HUES48 (cell line): ENCODE measurements at regions not wholly inside any gene's neighbourhood (a gene's known extent, or its start where the extent isn't known, plus 50 kb on each side); places are given as distances from the start of the nearest gene placed in this dataset.

ENCODE experiments used
- H3K27ac ChIP-seq: one replicate; pipeline ENCODE4 v1.7.0; 2013; ENCODE audit warnings: low read depth, low read length, inconsistent platforms
- H3K27me3 ChIP-seq: 2 replicates; pipeline ENCODE4 v1.6.1; 2013; ENCODE audit warnings: mild to moderate bottlenecking, low read length; ENCODE audit not compliant: control insufficient read depth, insufficient read depth
- H3K36me3 ChIP-seq: 2 replicates; pipeline ENCODE4 v1.6.1; 2013; ENCODE audit warnings: low read length; ENCODE audit not compliant: control insufficient read depth, insufficient read depth
- H3K4me1 ChIP-seq: 2 replicates; pipeline ENCODE4 v1.6.1; 2013; ENCODE audit warnings: mild to moderate bottlenecking, low read length; ENCODE audit not compliant: control insufficient read depth, insufficient read depth
- H3K4me3 ChIP-seq: 2 replicates; pipeline ENCODE4 v1.5.1; 2013; ENCODE audit warnings: mild to moderate bottlenecking, low read depth, low read length
- H3K9ac ChIP-seq: 2 replicates; pipeline ENCODE4 v1.6.1; 2013; ENCODE audit warnings: mild to moderate bottlenecking, low read depth, low read length, moderate library complexity
- H3K9me3 ChIP-seq: 2 replicates; pipeline ENCODE4 v1.6.1; 2013; ENCODE audit warnings: low read length; ENCODE audit not compliant: control insufficient read depth, insufficient read depth

DNA sequence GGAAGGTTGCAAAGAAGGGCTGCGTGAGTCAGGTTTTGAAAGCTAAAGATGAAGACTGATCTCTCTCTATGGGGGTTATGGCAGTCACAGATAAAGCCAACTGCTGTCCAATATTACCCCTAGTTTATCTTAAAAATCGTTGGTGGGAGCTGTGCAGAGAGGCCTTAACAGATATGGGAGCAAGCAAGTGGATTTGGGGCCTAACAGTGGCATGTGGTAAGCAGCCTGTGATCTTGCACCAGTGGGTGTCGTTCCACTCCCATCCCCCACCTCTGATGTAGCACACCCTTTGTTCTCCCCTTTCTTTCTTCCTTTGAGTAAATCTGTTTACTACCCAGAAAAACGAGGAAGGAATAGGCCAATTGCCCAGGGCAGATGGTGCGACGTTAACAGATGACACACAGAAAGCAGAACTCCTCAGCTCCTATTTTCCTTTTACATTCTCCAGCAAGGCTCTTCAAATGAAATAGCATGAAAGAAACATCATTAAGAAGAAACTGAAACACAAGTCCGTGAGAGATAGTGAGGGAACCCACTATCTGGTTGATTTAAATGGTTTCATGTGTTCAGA, 274.1 kb upstream of the CITED2 start:
- Histone ChIP-seq H3K9me3 (no peaks in the 10 kb centered on the region), H3K9ac (no peak overlapping the region), H3K27ac (no peak overlapping the region), H3K36me3 (no peaks in the 10 kb centered on the region), H3K27me3 (no peaks in the 10 kb centered on the region), H3K4me1 (peaks cover 8% of the 10 kb centered on the region), H3K4me3 (no peak overlapping the region)

DNA sequence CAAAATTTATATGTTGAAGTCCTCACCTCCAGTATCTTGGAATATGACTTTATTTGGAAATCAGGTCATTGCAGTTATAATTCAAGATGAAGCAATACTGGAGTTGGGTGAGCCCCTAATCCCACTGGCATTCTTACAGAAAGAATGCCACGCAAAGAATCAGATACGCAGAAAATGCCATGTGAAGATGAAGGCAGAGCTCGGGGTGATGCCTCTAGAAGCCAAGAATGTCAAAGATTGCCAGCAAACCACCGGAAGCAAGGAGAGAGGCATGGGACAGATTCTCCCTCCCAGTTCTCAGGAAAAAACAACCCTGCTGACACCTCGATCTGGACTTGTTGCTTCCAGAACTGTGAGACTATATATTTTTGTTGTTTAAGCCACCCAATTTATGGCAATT, 273.4 kb upstream of the CITED2 start:
- Histone ChIP-seq H3K4me3 (no peak overlapping the region), H3K9me3 (no peaks in the 10 kb centered on the region), H3K27ac (no peak overlapping the region), H3K27me3 (no peaks in the 10 kb centered on the region), H3K9ac (no peak overlapping the region), H3K4me1 (peaks cover 4% of the 10 kb centered on the region; the same call in 1 of the 2 replicates), H3K36me3 (no peaks in the 10 kb centered on the region)

DNA sequence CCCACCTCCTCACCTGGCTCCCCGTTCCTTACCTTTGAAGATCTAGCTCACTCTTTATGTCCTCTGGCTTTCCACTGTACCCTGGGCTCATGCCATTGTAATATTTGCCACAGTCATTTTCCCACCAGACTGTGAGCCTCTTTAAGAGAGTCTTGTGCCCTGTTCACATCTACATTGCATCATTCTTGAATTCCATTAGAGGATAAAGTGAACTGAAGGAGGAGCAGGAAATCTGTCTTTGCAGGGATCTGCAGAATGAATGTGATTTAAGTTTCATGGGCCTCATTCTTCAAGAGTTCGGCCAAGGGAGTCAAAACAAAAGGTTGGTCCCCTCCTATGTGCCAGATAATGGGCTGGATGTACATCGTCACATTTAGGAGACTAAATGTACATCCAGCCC, 272.6 kb upstream of the CITED2 start:
- Histone ChIP-seq H3K4me3 (no peak overlapping the region), H3K9me3 (no peaks in the 10 kb centered on the region), H3K4me1 (peaks cover 4% of the 10 kb centered on the region; the same call in 1 of the 2 replicates), H3K27ac (no peak overlapping the region), H3K36me3 (no peaks in the 10 kb centered on the region), H3K9ac (no peak overlapping the region), H3K27me3 (no peaks in the 10 kb centered on the region)

DNA sequence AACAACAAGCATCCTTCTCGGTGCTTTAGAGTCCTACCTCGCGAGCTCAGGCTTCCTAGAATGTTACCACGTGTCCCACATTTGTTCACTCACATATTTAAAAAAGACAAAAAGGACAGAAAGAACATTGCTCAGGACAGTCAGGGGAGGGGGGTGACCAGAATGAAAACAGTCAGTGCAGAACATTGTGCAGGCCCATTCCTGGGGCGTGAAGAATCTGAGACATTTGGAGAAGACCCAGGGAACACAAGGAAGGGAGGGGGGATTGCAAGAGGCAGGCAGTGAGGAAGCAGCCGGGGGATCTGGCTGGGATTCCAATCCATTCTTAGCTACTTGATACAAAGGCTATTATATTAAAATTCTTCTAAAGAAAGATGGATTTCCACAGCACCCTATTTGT, 270.4 kb upstream of the CITED2 start:
- Histone ChIP-seq H3K9ac (no peak overlapping the region), H3K4me3 (no peak overlapping the region), H3K4me1 (peaks cover 4% of the 10 kb centered on the region; the same call in 1 of the 2 replicates), H3K36me3 (no peaks in the 10 kb centered on the region), H3K27ac (no peak overlapping the region), H3K9me3 (no peaks in the 10 kb centered on the region), H3K27me3 (no peaks in the 10 kb centered on the region)

DNA sequence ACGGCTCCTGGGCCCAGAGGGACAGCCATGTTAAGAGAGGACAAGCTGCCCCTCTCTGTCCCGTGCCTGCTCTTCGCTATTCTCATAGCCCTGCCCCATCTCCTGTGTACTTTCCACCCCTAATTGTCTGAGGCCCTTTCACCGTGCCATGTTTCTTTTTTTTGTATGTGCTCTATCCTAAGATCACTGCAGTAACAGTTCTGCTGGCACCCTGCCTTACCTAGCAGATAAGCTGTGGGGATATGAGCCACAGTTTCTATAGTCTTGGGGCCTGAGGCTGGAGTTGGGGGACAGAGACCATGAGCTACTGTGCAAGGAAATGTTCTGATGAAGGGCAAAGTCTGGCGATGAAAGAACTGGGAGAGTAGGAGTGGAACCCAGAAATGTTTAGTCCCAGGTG, 269.5 kb upstream of the CITED2 start:
- Histone ChIP-seq H3K36me3 (no peaks in the 10 kb centered on the region), H3K4me3 (no peak overlapping the region), H3K9me3 (no peaks in the 10 kb centered on the region), H3K27me3 (no peaks in the 10 kb centered on the region), H3K9ac (no peak overlapping the region), H3K27ac (no peak overlapping the region), H3K4me1 (peaks cover 4% of the 10 kb centered on the region; the same call in 1 of the 2 replicates)

DNA sequence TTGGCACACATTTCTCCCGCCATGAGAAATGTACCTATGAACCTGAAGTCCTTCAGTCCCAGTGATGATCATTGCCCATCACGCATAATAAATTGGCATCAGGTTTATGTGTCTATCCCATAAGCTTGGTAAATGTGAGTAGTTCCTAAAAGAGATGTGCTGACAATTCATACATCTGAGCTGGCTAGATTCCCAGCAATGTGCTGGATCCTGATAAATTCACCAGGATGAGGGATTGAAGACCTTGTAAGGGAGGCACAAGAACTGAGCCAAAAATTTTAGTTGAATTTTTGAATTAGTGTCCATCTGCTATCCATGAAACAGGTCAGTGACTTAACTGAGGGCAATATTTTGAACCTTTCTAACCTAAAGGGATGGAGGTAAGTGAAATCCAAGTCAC, 267.9 kb upstream of the CITED2 start:
- Histone ChIP-seq H3K9ac (no peak overlapping the region), H3K36me3 (no peaks in the 10 kb centered on the region), H3K27me3 (no peaks in the 10 kb centered on the region), H3K27ac (no peak overlapping the region), H3K4me1 (no peaks in the 10 kb centered on the region), H3K9me3 (no peaks in the 10 kb centered on the region), H3K4me3 (no peak overlapping the region)

DNA sequence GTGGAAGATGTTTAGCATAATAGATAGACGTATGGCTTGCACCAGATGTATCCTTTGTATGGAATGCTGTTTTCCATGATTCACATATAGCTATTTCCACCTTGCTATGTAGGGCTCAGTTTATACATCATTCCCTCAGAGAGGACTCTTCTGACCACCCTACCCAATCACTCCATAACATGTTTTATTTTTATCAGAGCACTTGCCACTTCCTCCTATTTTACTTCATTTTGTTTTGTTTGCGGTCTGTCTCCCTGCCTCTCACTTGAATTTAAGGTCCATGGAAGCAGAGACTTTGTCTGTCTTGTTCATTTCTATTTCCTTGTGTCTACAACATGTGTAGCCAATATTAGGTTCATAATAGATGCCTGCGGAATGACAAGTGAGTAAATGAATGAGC, 266.9 kb upstream of the CITED2 start:
- Histone ChIP-seq H3K9me3 (no peaks in the 10 kb centered on the region), H3K27ac (no peak overlapping the region), H3K36me3 (no peaks in the 10 kb centered on the region), H3K27me3 (no peaks in the 10 kb centered on the region), H3K4me3 (no peak overlapping the region), H3K4me1 (no peaks in the 10 kb centered on the region), H3K9ac (no peak overlapping the region)

DNA sequence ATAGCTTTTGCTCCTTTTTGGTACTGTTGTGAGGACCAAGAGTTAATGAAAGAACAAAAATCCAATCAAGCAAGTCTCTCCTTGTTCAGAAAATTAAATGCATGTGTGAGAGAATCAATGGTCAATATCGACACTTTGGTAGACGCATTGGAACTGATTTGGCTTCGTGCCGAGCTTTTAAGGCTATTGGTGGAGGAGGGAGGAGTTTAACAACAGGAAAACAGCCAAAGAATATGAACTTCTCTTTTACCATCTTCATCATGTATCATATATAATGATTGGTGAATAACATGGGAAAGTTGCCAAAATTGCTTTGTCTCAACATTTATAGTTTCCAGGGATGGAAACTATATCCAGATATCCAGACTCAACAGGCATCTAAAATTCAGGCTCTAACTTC, 266.5 kb upstream of the CITED2 start:
- no peak overlapping the region for H3K27ac ChIP-seq
- no peak overlapping the region for H3K9ac ChIP-seq
- no peaks in the 10 kb centered on the region for H3K9me3 ChIP-seq
- no peaks in the 10 kb centered on the region for H3K36me3 ChIP-seq
- no peak overlapping the region for H3K4me3 ChIP-seq
- H3K27me3 ChIP-seq: no peaks in the 10 kb centered on the region
- no peaks in the 10 kb centered on the region for H3K4me1 ChIP-seq

DNA sequence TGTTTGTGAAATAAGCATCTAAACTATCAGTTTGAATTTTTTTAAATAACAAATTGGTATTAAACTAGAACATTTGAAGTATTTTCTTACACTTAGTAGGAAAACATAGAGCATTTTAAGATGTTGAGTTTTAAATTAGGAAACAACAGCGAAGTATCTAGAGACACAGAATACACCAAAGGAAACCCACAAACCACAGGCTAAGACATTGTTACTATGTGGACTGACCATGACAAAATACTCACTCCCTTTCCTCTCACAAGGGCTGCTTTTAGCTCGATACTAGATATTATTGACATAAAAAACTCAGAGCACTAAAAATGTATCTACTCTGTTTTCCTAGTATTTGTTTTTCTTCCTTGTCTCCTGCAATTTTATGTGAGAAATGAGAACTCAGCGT, 266.0 kb upstream of the CITED2 start:
- H3K9me3 ChIP-seq: no peaks in the 10 kb centered on the region
- H3K36me3 ChIP-seq: no peaks in the 10 kb centered on the region
- no peak overlapping the region for H3K4me3 ChIP-seq
- no peak overlapping the region for H3K9ac ChIP-seq
- H3K27ac ChIP-seq: no peak overlapping the region
- H3K4me1 ChIP-seq: no peaks in the 10 kb centered on the region
- no peaks in the 10 kb centered on the region for H3K27me3 ChIP-seq

DNA sequence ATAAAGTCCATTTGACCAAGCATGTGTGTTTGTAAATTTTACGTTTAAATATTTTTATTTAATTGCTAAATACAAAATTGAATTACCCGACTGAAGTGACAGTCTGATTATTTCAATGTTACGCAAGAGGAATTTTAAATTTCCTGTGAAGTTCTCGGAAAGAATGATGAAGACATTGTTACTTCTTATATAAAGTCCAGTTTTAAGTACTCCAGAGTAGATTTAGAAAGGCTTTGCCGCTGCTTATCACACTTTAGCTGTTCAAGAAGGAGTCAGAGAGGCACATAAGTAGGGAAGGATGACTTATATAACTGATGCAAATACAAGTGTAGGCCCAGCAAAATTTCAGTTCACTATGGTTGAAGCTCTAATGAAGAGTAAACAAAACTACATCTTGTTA, 265.1 kb upstream of the CITED2 start:
- Histone ChIP-seq H3K36me3 (no peaks in the 10 kb centered on the region), H3K4me1 (no peaks in the 10 kb centered on the region), H3K9me3 (no peaks in the 10 kb centered on the region), H3K4me3 (no peak overlapping the region), H3K9ac (no peak overlapping the region), H3K27ac (no peak overlapping the region), H3K27me3 (no peaks in the 10 kb centered on the region)

DNA sequence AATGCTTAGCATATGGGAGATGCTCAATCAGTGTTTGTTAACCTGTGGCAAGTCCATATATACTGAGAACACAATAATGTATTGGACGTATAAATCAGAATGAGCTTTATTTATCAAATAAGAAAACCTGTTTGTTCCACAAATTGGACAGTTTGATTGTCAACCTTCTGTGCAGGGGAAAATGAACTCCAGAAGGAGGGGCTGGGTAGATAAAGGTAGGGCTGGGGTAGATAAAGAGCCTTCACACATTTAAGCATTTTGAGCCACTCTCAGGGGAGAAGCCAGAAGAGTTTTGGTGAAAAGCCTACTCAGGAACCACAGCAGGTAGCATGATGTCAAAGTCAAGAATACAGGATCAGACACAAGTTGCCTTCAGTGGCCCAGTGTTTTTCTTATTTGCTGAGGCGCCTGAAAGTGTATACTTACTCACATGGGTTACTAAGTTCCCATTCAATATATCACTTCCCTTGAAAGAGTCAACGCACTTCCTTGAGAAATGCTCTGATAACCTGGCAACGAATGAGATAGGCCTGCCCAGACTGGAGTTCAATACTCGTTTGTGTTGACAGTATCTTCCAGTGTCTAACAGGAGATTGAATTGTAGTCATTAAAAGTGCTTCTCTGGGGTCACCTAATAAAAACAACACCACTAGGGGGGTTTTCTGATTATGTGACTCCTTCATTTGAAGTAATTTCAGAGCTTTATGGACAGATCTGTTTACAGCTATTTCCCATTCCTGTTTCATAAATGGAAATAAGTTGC, 263.9 kb upstream of the CITED2 start:
- no peak overlapping the region for H3K4me3 ChIP-seq
- no peaks in the 10 kb centered on the region for H3K27me3 ChIP-seq
- H3K27ac ChIP-seq: no peak overlapping the region
- no peak overlapping the region for H3K9ac ChIP-seq
- no peaks in the 10 kb centered on the region for H3K36me3 ChIP-seq
- no peaks in the 10 kb centered on the region for H3K9me3 ChIP-seq
- H3K4me1 ChIP-seq: no peaks in the 10 kb centered on the region
